HG03354 (cell line): ENCODE measurements at regions not wholly inside any gene's neighbourhood (a gene's known extent, or its start where the extent isn't known, plus 50 kb on each side); places are given as distances from the start of the nearest gene placed in this dataset.
"Not testable (repeated sequence)": the region's sequence is repeated elsewhere in the genome, so short reads cannot be mapped to it uniquely, and the experiment has no call there.

Source experiments
- ATAC-seq: cut with Tn5 transposase; IDR thresholded peaks from one replicate; pipeline ENCODE4 v1.9.1; 2021; ENCODE audit warnings: mild to moderate bottlenecking; ENCODE audit not compliant: unreplicated experiment, poor library complexity, severe bottlenecking

GRCh38 chr5:135108569-135108968, 74.5 kb upstream of the PITX1 start:
- no peak for ATAC-seq

GRCh38 chr5:135107986-135108385, 74.0 kb upstream of the PITX1 start:
- no peak for ATAC-seq

GRCh38 chr5:135106610-135107471, 72.8 kb upstream of the PITX1 start:
- ATAC-seq = no peak

- ATAC-seq = no peak
These were observed 72.1 kb upstream of the PITX1 start for GRCh38 chr5:135106136-135106535.

GRCh38 chr5:135105105-135105484, 71.1 kb upstream of the PITX1 start:
- no peak for ATAC-seq

- ATAC-seq = no peak
These were observed 69.5 kb upstream of the PITX1 start for GRCh38 chr5:135103575-135103853.

GRCh38 chr5:135102716-135103574, 68.9 kb upstream of the PITX1 start:
- no peak for ATAC-seq

- ATAC-seq = no peak
These were observed 66.4 kb upstream of the PITX1 start for GRCh38 chr5:135100431-135100830.

- no peak for ATAC-seq
These were observed 66.0 kb upstream of the PITX1 start for GRCh38 chr5:135100011-135100410.

- ATAC-seq = no peak
These were observed 63.4 kb upstream of the PITX1 start for GRCh38 chr5:135097390-135097789.

GRCh38 chr5:135095871-135096270, 61.8 kb upstream of the PITX1 start:
- ATAC-seq = no peak

- ATAC-seq = no peak
These were observed 61.2 kb upstream of the PITX1 start for GRCh38 chr5:135095052-135095715.

- no peak for ATAC-seq
These were observed 60.5 kb upstream of the PITX1 start for GRCh38 chr5:135094339-135095051.

GRCh38 chr5:135093483-135093882, 59.5 kb upstream of the PITX1 start:
- ATAC-seq = not testable (repeated sequence)

GRCh38 chr5:135092476-135092875, 58.4 kb upstream of the PITX1 start:
- no peak for ATAC-seq

GRCh38 chr5:135091286-135091685, 57.3 kb upstream of the PITX1 start:
- ATAC-seq = no peak

- ATAC-seq = no peak
These were observed 55.9 kb upstream of the PITX1 start for GRCh38 chr5:135089912-135090311.

- ATAC-seq = no peak
These were observed 54.9 kb upstream of the PITX1 start for GRCh38 chr5:135088911-135089310.

- no peak for ATAC-seq
These were observed 53.9 kb upstream of the PITX1 start for GRCh38 chr5:135087950-135088349.
